GM18861 (cell line): ENCODE measurements at regions not wholly inside any gene's neighbourhood (a gene's known extent, or its start where the extent isn't known, plus 50 kb on each side); places are given as distances from the start of the nearest gene placed in this dataset.

ENCODE experiments used
- ATAC-seq: cut with Tn5 transposase; IDR thresholded peaks from one replicate; pipeline ENCODE4 v1.9.1; 2021; ENCODE audit not compliant: unreplicated experiment

GRCh38 chr6:148082044-148082443 lies 260.6 kb upstream of the SASH1 start:
- ATAC-seq = no peak

GRCh38 chr6:148082696-148083095 lies 259.9 kb upstream of the SASH1 start:
- ATAC-seq = no peak

GRCh38 chr6:148085631-148086331 lies 256.9 kb upstream of the SASH1 start:
- ATAC-seq = no peak

GRCh38 chr6:148086386-148086785 lies 256.3 kb upstream of the SASH1 start:
- no peak for ATAC-seq

GRCh38 chr6:148086843-148087242 lies 255.8 kb upstream of the SASH1 start:
- no peak for ATAC-seq

GRCh38 chr6:148087659-148088058 lies 255.0 kb upstream of the SASH1 start:
- ATAC-seq = no peak

- no peak for ATAC-seq
Observed at GRCh38 chr6:148090326-148090725, 252.3 kb upstream of the SASH1 start.

- ATAC-seq = no peak
Observed at GRCh38 chr6:148091394-148091793, 251.2 kb upstream of the SASH1 start.

- no peak for ATAC-seq
Observed at GRCh38 chr6:148103436-148103835, 239.2 kb upstream of the SASH1 start.

- no peak for ATAC-seq
Observed at GRCh38 chr6:148104131-148104530, 238.5 kb upstream of the SASH1 start.

- ATAC-seq = no peak
Observed at GRCh38 chr6:148105695-148106094, 236.9 kb upstream of the SASH1 start.

- no peak for ATAC-seq
Observed at GRCh38 chr6:148107911-148108310, 234.7 kb upstream of the SASH1 start.

GRCh38 chr6:148109732-148110131 lies 232.9 kb upstream of the SASH1 start:
- ATAC-seq = no peak

- ATAC-seq = no peak
Observed at GRCh38 chr6:148110925-148111324, 231.7 kb upstream of the SASH1 start.

GRCh38 chr6:148112851-148113319 lies 229.8 kb upstream of the SASH1 start:
- no peak for ATAC-seq

- ATAC-seq = no peak
Observed at GRCh38 chr6:148116001-148116400, 226.6 kb upstream of the SASH1 start.

GRCh38 chr6:148118244-148118643 lies 224.4 kb upstream of the SASH1 start:
- no peak for ATAC-seq

- no peak for ATAC-seq
Observed at GRCh38 chr6:148128014-148128730, 214.5 kb upstream of the SASH1 start.

GRCh38 chr6:148134592-148134991 lies 208.0 kb upstream of the SASH1 start:
- ATAC-seq = no peak

- no peak for ATAC-seq
Observed at GRCh38 chr6:148136586-148136985, 206.1 kb upstream of the SASH1 start.

GRCh38 chr6:148137652-148138051 lies 205.0 kb upstream of the SASH1 start:
- no peak for ATAC-seq

- no peak for ATAC-seq
Observed at GRCh38 chr6:148138573-148138972, 204.1 kb upstream of the SASH1 start.
